ENCODE measurements at regions not wholly inside any gene's neighbourhood (a gene's known extent, or its start where the extent isn't known, plus 50 kb on each side); places are given as distances from the start of the nearest gene placed in this dataset.
"Not testable (repeated sequence)": the region's sequence is repeated elsewhere in the genome, so short reads cannot be mapped to it uniquely, and the experiment has no call there.

DNA sequence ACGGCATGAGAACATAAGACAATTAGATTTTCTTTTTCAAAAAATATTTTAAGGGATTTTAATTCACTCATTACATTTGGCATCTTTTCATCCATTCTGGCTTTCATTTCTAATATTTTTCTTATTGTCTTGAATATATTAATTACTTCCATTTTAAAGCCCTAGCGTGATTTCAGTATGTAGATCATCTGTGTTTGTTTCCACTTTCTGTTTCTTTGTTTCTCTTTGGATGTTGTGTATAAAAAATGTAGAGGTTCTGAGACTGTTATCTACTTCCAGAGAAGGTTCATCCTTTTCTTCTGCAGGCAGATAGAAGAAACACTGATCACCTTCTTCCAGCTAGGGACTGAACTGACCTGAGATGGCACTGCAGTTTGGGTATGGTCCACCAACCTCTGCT, 664.4 kb upstream of the SLC39A10 start:
- DNase-seq (ENCODE audit: low read depth, low spot score) = no peak

DNA sequence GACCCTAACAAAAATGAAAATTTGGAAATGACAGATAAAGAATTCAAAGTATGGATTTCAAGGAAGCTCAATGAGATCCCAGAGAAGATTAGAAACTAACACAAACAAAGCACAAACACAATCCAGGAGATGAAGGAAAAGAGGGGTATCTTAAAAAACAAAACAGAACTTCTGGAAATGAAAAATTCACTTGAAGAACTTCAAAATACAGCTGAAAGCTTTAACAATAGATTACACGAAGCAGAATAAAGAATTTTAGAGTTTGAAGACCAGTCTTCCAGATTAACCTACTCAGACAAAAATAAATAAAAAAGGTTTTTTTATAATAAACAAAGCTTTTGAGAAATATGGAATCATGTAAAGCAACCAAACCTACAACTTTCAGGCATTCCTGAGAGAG, 671.8 kb upstream of the SLC39A10 start:
- no peak for DNase-seq (ENCODE audit: low read depth, low spot score)

DNA sequence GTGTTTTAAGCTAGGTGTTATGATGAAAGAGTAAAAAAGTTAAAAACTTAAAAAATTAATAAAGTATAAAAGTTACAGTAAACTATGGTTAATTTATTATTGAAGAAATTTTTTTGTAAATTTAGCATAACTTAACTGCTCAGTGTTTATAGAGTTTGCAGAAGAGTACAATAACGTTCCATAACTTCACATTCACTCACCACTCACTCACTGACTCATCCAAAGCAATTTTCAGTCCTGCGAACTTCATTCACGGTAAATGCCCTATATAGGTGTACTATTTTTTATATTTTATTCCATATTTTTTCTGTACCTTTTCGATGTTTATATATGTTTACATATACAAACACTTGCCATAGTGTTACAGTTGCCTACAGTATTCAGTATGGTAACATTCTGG, 694.8 kb upstream of the SLC39A10 start:
- DNase-seq (ENCODE audit: low read depth, low spot score) = no peak

DNA sequence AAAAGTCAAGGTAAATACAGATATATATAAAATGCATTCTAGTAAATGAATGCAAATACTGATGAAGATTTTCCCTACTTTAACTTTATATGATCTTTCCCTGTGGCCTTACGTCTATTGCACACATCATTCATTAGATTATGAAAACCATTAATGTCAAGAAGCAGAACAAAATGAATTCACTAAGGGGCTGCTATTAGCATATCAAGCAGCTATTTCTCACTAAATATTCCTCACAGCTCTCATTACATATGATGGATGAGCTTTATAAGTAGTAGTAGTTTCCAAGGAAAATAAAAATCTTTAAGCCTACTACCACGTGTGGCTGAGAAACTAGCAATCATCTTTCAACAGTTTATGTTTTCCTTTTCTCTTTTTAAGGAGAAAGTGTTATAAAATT, 702.8 kb upstream of the SLC39A10 start:
- no peak for DNase-seq (ENCODE audit: low read depth, low spot score)

DNA sequence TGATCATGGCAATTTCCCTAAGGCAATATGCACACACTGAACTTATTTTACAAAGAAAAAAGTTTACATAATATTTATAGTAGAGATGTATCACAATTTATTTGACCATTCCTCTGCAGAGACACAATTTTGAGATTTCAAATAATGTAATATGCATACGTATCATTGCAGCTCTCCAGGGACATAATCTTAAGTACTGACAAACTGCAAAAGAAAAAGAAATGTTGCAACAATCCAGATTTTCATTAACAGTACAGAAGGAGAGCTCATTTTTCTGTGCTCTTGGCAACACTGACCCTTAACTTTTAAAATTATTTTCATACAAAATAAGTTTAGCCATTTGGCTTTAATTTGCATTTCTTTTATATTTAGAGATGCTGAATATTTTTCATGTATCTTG, 710.2 kb upstream of the SLC39A10 start:
- DNase-seq (ENCODE audit: low read depth, low spot score) = no peak

DNA sequence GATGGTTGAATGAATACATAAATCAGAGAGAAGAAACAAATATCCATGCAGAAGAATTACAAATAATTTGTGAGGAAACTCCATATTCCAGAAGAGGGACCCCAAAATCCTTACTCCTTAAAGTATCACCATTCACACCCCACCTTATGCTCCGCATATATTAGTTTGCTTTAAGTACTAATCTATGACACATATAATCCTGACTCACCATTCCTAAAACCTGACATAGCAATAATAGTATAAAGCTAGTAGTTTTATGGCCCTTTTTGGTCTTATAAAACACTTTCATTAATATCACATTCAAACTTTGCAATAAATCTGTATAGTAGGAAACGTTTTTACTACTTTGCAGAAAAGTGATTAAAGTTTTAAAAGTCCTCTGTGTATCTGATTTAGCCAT, 719.0 kb upstream of the SLC39A10 start:
- DNase-seq (ENCODE audit: low read depth, low spot score) = no peak

DNA sequence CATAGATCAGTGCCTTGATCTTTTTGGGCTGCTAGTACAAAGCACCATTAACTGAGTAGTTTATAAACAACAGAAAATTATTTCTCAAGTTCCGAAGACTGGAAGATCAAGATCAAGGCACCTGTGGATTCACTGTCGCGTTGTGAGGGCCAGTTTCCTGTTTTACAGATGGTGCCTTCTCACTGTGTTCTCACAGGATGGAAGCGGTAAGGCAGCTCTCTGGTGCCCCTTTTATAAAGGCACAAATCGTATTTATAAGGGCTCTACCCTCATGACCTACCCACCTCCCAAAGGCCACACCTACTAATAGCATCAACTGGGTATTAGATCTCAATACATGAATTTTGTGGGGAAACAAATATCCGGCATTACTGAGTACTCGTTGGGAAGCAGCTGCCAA, 729.5 kb upstream of the SLC39A10 start:
- DNase-seq (ENCODE audit: low read depth, low spot score) = no peak

DNA sequence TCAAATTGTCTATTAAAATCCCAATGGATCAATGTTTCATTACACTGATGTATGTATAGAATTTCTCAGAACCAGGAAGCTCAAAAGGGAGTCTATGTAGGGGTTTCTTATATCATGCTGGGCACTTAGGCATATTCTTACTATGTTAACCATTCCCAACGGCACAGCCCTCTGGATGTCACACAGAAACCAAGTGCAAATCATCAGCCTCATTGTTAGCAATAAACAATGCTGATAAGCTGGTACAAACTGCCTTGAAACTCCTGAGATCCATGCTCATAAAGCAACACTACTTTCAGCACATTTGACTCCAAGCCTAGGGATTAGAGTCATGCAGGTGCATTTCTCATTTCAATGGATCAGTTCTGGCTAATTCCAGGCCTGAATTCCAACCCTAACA, 730.2 kb upstream of the SLC39A10 start:
- DNase-seq (ENCODE audit: low read depth, low spot score) = no peak

DNA sequence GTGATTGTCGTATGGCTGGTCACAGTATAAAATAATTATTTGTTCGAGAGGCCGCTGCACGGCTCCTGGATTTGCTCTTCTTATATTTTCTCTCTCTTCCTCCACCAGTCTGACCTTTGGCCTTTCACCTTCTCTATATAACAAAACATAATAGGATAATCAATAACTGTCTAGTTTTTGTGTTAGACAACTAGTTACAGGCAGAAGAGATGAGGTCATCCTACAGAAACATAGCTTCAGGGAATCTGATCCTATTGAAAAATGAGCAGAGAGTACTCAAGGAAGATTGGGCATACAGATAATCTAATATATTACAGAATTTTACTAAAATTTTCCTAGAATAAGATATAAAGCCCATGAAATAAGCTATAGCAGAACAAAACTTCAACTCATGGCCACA, 731.3 kb upstream of the SLC39A10 start:
- DNase-seq (ENCODE audit: low read depth, low spot score) = no peak

DNA sequence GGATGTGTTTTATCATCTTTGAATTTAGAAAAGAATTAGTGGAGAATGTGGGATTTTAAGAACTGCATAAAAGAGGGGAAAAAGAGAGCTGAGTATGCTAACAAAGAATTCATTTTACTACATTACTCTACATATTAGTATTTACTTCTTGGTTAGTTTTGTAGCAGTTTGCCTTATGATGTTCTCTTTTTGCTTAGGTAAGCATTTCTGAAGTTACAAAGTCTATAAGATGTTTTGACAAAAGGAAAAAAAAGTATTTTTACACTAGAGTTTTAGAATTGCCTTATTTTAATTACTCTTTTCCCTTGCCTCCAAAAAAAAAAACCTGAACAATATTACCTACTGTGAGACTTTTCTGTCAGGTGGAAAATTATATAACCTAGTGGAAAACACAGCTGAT, 739.5 kb upstream of the SLC39A10 start:
- no peak for DNase-seq (ENCODE audit: low read depth, low spot score)

DNA sequence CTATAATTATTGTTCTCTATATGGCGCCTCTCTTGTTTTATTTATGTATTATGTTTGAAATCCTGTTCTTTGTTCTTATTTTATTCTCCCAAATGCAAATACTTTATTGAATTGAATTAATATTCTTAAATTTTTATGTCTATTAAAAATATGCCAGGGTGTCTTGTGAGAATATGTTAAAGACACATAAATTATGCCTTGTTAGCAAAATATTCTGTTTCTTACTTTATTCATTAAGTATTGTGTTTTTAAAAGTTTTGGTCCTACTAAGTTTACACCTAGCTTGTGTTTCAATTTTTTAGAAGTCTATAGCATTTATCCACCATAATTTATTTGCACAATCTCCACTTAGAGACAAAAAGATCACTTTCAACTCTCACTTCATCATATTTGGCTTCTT, 741.5 kb upstream of the SLC39A10 start:
- no peak for DNase-seq (ENCODE audit: low read depth, low spot score)

DNA sequence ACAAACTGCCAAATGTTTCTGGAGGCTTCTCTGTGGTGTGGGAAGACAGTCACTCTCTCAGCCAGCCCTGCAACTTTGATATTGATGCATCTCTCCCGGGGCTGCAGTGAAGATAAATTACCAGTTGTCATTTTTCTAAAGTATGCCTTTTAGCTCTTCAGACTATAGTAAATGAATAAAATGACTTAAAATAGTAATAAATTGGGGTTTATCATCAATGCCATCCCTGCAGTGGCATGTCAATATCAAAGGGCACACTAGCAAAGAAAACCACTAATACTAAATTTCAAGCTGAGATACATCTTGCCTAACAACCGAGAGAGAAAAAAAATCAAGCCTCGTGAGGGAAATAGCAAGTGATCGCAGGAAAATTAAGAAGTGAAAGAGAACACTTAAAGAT, 749.5 kb upstream of the SLC39A10 start:
- no peak for DNase-seq (ENCODE audit: low read depth, low spot score)

DNA sequence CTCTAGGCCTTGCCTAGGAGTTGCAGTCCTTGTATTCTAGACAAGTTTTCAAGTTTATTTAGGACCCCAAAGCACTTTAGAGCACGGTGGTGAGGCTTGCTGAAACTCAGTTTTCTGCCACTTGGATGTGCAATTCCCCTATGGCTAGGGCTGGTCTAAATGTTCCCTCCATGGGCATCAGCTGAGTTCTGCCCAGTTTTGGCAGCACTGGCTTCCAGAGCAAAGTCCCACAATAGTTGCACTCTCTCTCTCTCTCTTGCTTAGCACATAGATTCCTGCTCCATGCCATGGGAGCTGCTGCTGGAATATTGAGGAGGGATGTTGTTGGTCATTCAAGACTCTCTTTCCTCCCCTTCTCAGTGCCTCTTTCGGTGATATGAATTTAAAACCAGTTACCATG, 760.2 kb upstream of the SLC39A10 start:
- DNase-seq (ENCODE audit: low read depth, low spot score) = no peak

DNA sequence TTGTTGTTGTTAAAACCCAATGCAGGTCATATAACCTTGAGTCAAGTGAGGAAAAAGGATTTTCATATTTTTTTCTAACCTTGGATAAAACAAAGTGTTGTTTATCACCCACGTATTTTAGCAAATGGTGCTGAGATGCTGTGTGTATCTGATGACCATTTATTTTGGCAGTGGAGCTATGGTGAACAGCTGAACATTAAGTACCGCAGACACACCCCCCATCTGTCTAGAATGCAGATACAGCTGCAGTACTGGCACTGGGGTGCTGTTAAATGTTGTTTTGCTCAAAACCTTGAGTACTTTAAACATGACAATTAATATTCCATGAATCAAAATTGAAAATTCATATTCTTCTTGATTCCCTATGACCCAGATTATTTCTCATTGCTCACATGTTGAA, 773.3 kb upstream of the SLC39A10 start:
- no peak for DNase-seq (ENCODE audit: low read depth, low spot score)

DNA sequence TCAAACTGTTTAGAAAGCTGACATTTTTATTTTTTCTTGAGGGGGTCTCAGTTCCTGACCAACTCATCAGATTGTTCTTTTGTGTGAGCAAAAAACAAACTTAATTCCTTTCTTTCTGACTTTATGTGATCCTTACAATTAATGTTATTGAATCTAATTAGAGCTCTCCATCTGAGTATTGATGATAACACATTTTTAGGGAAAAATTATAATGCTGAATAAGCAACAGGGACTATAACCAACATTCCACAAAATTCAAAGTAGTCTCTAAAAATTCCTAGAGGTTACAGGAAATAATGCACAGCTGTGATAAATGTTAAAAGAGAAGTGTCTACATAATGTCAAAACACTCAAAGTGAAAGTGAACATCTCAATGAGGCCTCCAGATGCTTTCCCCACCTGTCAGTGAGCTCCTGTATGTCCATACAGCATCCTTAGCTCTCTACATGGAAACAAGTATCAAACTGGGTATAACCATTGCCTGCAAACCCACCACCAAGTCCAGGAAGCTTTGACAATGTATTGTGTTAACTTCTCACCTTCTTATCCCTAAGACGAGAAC, 786.0 kb upstream of the SLC39A10 start:
- no peak for DNase-seq (ENCODE audit: low read depth, low spot score)

DNA sequence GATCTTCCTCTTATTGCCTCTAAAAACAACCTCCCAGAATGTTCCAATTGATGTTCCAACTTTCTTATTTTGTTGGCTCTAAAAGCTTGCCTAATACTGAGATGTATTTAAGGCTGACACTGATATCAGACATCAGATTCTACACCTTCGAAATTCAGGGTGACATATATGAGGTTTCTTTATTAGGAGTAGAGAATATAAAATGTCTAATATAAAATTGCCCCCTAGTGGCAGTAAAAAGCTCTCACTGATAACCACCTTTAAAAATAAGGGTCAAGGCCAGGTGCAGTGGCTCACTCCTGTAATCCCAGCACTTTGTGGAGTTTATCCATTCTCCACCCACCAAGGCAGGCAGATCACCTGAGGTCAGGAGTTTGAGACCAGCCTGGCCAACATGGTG, 789.7 kb upstream of the SLC39A10 start:
- no peak for DNase-seq (ENCODE audit: low read depth, low spot score)

DNA sequence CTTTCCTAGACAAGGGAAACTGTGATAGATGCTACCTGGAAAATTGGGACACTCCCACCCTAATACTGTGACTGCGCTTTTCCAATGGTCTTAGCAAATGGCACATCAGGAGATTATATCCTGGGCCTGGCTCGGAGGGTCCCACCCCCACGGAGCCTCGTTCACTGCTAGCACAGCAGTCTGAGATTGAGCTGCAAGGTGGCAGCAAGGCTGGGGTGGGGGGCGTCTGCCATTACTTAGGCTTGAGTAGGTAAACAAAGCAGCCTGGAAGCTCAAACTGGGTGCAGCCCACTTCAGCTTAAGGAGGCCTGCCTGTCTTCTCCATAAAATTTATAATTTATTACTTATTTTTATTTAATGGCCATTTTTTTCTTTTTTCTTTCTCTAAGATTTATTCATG, 802.1 kb upstream of the SLC39A10 start:
- no peak for DNase-seq (ENCODE audit: low read depth, low spot score)

DNA sequence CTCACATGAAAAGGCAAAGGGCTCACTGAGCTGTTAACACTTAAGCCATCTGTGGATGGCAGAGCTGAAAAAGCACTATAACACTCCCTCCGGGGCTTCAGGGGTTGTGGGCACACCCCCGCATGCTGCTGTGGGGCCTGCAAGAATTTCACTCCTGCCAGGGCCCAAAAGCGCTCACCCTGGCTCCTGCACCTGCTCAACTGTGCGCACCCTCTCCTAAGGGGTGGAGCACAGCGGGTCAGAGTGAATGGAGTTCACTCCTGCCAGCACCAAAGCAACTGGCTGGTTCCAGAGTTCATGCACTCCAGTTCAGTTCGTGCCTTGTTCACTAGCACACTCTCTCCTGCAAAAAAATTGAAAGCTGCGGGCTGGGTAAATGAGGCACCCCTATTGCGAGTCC, 814.2 kb upstream of the SLC39A10 start:
- no peak for DNase-seq (ENCODE audit: low read depth, low spot score)

DNA sequence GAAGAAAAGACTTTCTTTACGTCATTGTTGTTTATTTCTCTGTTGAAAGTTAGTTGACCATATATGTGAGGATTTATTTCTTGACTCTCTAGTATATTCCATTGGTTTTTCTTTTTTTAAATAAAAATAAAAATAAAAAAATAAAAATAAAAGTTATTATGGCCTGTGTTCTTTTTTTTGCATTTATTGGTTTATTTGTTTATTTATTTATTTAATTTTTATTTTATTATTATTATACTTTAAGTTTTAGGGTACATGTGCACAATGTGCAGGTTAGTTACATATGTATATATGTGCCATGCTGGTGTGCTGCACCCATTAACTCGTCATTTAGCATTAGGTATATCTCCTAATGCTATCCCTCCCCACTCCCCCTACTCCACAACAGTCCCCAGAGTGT, 822.7 kb upstream of the SLC39A10 start:
- DNase-seq (ENCODE audit: low read depth, low spot score) = not testable (repeated sequence)

DNA sequence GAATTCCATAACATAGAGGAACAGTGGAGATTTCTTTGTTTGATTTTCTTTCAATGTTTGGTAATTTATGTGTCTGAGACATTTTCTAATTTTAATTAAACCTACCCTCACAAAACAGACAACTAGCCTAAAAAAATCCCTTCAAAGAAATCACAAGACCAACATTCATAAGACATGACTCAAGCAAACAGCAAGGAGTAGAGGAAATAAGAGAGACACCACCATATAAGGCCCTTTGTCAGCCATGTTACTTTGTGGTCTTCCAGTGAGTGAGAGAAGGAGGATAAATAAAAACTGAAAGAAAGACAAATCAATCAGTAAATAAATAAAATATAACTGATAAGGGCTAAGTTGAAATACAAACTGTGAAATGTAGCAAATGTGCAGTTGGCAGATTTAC, 830.8 kb upstream of the SLC39A10 start:
- no peak for DNase-seq (ENCODE audit: low read depth, low spot score)

DNA sequence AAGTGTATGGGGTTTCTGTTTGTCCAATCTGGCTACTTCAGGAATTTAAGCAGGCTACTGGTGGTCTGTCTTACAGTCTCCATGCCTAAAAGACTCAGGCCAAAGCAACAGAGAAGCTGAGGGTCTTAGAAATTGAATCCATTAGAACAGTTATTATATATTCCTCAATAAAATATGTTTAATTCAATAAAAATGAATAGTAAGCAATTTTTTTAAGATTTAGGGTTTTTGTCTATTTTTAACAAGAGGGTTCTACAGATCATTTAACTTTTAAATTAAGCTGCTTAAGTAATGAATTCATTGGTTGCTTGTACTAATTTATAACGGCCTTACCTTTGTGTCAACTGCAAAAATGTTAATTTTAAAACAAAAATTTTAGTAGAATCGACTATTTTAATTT, 832.6 kb upstream of the SLC39A10 start:
- no peak for DNase-seq (ENCODE audit: low read depth, low spot score)

DNA sequence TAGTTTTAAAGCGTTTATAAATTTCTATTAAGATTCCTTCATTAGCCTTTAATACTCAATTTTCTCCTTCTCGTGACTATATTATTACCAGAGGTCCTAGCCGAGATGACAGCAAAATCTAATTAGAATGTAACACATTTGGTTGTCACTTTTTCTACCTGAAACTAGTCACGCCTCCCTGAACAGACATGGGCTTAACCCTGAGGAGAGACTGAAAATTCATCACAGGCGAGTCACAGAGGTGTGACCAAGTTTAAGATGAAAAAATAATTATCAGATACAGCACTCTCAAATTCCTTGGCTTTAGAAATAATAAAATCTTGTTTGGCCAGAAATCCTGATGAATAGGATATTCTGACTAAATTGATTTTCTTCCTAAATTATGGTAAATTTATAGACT, 834.4 kb upstream of the SLC39A10 start:
- no peak for DNase-seq (ENCODE audit: low read depth, low spot score)

DNA sequence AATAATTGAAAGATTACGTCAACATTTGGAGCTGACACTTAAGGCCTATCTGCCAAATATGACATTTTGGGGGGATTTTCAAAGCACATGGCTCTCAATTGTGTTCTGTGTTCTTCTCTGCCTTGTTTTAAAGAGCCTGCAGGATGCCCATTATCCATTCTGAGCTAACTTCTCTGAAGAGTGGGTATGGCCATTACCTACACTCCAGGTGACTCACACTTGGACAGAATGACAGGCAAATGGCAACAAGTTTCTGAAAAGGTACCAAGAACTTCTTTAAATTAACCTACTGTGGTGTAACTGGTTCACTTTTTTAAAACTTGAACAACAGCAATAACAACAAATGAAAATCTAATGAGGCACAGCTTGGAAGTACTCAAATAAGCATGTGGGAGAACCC, 834.9 kb upstream of the SLC39A10 start:
- no peak for DNase-seq (ENCODE audit: low read depth, low spot score)

DNA sequence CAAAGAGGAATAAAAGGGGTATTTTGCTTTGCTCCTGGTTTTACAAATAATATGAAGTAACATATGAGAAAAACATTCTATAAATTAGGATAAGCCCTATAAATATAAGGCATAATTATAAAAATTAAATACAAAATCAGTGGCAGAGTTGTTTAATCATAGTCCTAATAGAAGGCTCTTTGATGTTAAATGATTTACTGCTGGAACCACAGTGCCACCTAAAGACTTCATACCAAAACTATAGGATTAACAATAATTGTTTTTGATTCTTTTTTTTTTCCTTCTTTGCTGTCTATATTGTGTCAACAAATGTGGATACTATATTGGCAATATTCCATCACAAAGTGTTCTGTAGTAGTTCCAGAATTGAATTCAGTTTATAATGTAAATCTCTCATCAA, 837.7 kb upstream of the SLC39A10 start:
- DNase-seq (ENCODE audit: low read depth, low spot score) = no peak

DNA sequence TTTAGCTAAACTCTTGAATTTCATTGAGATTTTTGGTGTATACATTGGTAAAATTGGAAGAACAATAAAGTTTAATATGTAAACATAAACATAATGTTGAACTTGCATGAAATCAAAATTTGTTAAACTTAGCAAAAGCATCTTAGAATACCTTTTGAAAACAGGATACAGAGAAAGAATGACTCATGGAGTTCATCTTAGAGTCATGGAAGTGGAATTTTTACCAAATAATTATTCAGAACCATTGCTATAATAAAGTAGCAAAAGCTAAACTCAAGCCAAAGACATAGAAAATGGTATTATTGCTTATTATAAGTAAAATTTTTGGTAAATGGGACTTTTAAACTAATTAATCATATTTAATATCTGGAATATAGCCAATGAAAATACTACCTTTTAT, 841.6 kb upstream of the SLC39A10 start:
- no peak for DNase-seq (ENCODE audit: low read depth, low spot score)
